ENCODE measurements at regions not wholly inside any gene's neighbourhood (a gene's known extent, or its start where the extent isn't known, plus 50 kb on each side); places are given as distances from the start of the nearest gene placed in this dataset.

- TF ChIP-seq CTCF (IDR thresholded peaks at IDR 0.05) (no peak), EZH2phosphoT487 (IDR thresholded peaks at IDR 0.05) (no peak)
Measured at GRCh38 chr14:34340025-34340625, 121.9 kb downstream of the SPTSSA start.
